K562 (cell line): ENCODE measurements at regions not wholly inside any gene's neighbourhood (a gene's known extent, or its start where the extent isn't known, plus 50 kb on each side); places are given as distances from the start of the nearest gene placed in this dataset.
"Not testable (repeated sequence)": the region's sequence is repeated elsewhere in the genome, so short reads cannot be mapped to it uniquely, and the experiment has no call there.

Source experiments
- ATF7 ChIP-seq: fragments of 450-650 bp; IDR thresholded peaks from 2 replicates; pipeline ENCODE4 v1.7.1; 2014; ENCODE audit warnings: mild to moderate bottlenecking, moderate library complexity
- CHD2 ChIP-seq: IDR thresholded peaks from 2 replicates; pipeline ENCODE4 v1.6.1; 2011; ENCODE audit warnings: low read depth, low read length
- EGR1 ChIP-seq: fragments of 450-650 bp; conservative IDR thresholded peaks from 2 replicates; pipeline ENCODE4 v1.6.1; 2017; ENCODE audit warnings: mild to moderate bottlenecking
- NCOR1 ChIP-seq: fragments of 450-650 bp; IDR thresholded peaks from 2 replicates; pipeline ENCODE4 v1.6.1; 2016; ENCODE audit warnings: mild to moderate bottlenecking, moderate library complexity
- PATZ1 ChIP-seq: fragments of 250-450 bp; sonication (Bioruptor Pico); IDR thresholded peaks from 2 replicates; pipeline ENCODE4 v1.5.0; 2020; ENCODE audit warnings: mild to moderate bottlenecking, borderline replicate concordance
- PHF8 ChIP-seq: fragments of 200-600 bp; sonication (generic); IDR thresholded peaks from 2 replicates; pipeline ENCODE4 v1.6.1; 2012; ENCODE audit warnings: mixed run types, mild to moderate bottlenecking, inconsistent platforms, low read length, moderate library complexity, borderline replicate concordance
- REST ChIP-seq, 2 experiments: fragments of 450-650 bp; formaldehyde crosslinking in 1 of 2; IDR thresholded peaks; 2 replicates each; pipeline versions ENCODE4 v1.4.0 to v1.6.1; 2014 to 2020; ENCODE audit warnings: mild to moderate bottlenecking in 2 of 2, borderline replicate concordance in 1 of 2, low read depth in 1 of 2
- TF ChIP-seq, protein P1 (sequence below), 3 experiments: IDR thresholded peaks in 2 of 3; conservative IDR thresholded peaks in 1 of 3; 2 replicates each; pipeline ENCODE4 v1.5.1; 2011 to 2012; ENCODE audit warnings: low read length in 3 of 3, mild to moderate bottlenecking in 3 of 3, control low read depth in 2 of 3, improper control_type of control experiment in 1 of 3, inconsistent platforms in 1 of 3, low read depth in 1 of 3, mixed read lengths in 1 of 3, moderate library complexity in 1 of 3; ENCODE audit not compliant: insufficient read depth in 2 of 3
- TF ChIP-seq, protein P2 (sequence below): fragments of 200-800 bp; sonication (Bioruptor generic); IDR thresholded peaks from 2 replicates; pipeline ENCODE4 v1.6.1; 2016; ENCODE audit warnings: missing genetic modification characterization, missing compliant biosample characterization

DNA sequence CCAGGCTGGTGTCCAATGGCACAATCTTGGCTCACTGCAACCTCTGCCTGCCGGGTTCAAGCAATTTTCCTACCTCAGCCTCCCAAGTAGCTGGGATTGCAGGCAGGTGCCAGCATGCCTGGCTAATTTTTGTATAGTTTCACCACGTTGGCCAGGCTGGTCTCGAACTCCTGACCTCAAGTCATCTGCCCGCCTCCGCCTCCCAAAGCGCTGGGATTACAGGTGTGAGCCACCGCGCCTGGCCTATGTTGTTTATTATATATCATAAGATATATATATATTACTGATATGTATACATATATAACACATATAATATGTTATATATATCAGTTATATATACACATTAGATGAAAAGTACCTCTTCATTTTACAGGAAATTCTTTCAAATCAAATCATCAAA lies 914.7 kb downstream of the FOXD4L5 start:
- not testable (repeated sequence) for TF ChIP-seq NCOR1; PHF8; ATF7; EGR1; REST (IDR thresholded peaks at IDR 0.05; ENCODE audit: borderline replicate concordance); REST (CRISPR knock-in tag; IDR thresholded peaks at IDR 0.05; ENCODE audit: low read depth); CHD2; PATZ1
- TF ChIP-seq, protein P1, sequence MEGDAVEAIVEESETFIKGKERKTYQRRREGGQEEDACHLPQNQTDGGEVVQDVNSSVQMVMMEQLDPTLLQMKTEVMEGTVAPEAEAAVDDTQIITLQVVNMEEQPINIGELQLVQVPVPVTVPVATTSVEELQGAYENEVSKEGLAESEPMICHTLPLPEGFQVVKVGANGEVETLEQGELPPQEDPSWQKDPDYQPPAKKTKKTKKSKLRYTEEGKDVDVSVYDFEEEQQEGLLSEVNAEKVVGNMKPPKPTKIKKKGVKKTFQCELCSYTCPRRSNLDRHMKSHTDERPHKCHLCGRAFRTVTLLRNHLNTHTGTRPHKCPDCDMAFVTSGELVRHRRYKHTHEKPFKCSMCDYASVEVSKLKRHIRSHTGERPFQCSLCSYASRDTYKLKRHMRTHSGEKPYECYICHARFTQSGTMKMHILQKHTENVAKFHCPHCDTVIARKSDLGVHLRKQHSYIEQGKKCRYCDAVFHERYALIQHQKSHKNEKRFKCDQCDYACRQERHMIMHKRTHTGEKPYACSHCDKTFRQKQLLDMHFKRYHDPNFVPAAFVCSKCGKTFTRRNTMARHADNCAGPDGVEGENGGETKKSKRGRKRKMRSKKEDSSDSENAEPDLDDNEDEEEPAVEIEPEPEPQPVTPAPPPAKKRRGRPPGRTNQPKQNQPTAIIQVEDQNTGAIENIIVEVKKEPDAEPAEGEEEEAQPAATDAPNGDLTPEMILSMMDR (IDR thresholded peaks at IDR 0.05 in 2 of 3, conservative IDR thresholded peaks at IDR 0.05 in 1 of 3; ENCODE audit: insufficient read depth in 2 of 3, low read depth in 1 of 3, low read length in 3 of 3) = not testable (repeated sequence)
- TF ChIP-seq, protein P2, sequence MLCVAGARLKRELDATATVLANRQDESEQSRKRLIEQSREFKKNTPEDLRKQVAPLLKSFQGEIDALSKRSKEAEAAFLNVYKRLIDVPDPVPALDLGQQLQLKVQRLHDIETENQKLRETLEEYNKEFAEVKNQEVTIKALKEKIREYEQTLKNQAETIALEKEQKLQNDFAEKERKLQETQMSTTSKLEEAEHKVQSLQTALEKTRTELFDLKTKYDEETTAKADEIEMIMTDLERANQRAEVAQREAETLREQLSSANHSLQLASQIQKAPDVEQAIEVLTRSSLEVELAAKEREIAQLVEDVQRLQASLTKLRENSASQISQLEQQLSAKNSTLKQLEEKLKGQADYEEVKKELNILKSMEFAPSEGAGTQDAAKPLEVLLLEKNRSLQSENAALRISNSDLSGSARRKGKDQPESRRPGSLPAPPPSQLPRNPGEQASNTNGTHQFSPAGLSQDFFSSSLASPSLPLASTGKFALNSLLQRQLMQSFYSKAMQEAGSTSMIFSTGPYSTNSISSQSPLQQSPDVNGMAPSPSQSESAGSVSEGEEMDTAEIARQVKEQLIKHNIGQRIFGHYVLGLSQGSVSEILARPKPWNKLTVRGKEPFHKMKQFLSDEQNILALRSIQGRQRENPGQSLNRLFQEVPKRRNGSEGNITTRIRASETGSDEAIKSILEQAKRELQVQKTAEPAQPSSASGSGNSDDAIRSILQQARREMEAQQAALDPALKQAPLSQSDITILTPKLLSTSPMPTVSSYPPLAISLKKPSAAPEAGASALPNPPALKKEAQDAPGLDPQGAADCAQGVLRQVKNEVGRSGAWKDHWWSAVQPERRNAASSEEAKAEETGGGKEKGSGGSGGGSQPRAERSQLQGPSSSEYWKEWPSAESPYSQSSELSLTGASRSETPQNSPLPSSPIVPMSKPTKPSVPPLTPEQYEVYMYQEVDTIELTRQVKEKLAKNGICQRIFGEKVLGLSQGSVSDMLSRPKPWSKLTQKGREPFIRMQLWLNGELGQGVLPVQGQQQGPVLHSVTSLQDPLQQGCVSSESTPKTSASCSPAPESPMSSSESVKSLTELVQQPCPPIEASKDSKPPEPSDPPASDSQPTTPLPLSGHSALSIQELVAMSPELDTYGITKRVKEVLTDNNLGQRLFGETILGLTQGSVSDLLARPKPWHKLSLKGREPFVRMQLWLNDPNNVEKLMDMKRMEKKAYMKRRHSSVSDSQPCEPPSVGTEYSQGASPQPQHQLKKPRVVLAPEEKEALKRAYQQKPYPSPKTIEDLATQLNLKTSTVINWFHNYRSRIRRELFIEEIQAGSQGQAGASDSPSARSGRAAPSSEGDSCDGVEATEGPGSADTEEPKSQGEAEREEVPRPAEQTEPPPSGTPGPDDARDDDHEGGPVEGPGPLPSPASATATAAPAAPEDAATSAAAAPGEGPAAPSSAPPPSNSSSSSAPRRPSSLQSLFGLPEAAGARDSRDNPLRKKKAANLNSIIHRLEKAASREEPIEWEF (CRISPR knock-in tag) = not testable (repeated sequence)
